K562 (cell line): ENCODE measurements at regions not wholly inside any gene's neighbourhood (a gene's known extent, or its start where the extent isn't known, plus 50 kb on each side); places are given as distances from the start of the nearest gene placed in this dataset.

Experiments used
- ATAC-seq: fragments of 200-7000 bp; cut with Tn5 transposase; 3 replicates; pipeline ENCODE4 v1.9.1; 2020; ENCODE audit warnings: moderate library complexity
- BruUV-seq: library from RNA; stranded (reverse); fragments of 400-500 nt; replicated peaks from 2 replicates; lab custom pipeline; 2021; lab: Mats Ljungman, UMichigan
- CTCF ChIA-PET: fragments of 300-600 bp; formaldehyde crosslinking; extraction: SDS; loops from one replicate; lab custom pipeline; 2021; ENCODE audit warnings: low intra/inter-chr PET ratio; lab: Yijun Ruan, JAX
- POLR2A ChIA-PET: fragments of 300-600, 350-650 bp; sonication (Branson Sonifier 250); formaldehyde crosslinking; extraction: SDS; loops from one replicate; lab custom pipeline; 2021; ENCODE audit warnings: antibody characterized with exemption, inconsistent platforms; lab: Yijun Ruan, JAX
- DNase-seq, 4 experiments: peaks; one replicate each; pipeline versions ENCODE4 v3.0.0 to v3.0.0-alpha.2; 2011 to 2018; ENCODE audit warnings: low spot score in 3 of 4, mixed read lengths in 3 of 4; ENCODE audit errors: extremely low read depth in 1 of 4
- FAIRE-seq: peaks from 2 replicates; lab custom pipeline; 2011; peaks lifted over from hg19 to GRCh38; lab: Jason Lieb, UNC
- H2AFZ ChIP-seq: 2 replicates; pipeline ENCODE4 v1.6.0; 2011; ENCODE audit warnings: low read depth, low read length, control low read depth, inconsistent platforms
- H3K27ac ChIP-seq: fragments of 200-600 bp; 3 replicates; pipeline ENCODE4 v1.8.0; 2011; ENCODE audit warnings: low read depth, mild to moderate bottlenecking, control low read depth, inconsistent platforms, low read length, moderate library complexity, mixed read lengths; ENCODE audit errors: extremely low read depth
- H3K27me3 ChIP-seq, 2 experiments: fragments of 300-600 bp in 1 of 2; 2 replicates in 1 of 2; 3 replicates in 1 of 2; pipeline versions ENCODE4 v1.6.0 to v1.8.0; 2011; ENCODE audit warnings: inconsistent platforms in 2 of 2, low read length in 2 of 2, mild to moderate bottlenecking in 1 of 2, mixed read lengths in 1 of 2, moderate library complexity in 1 of 2; ENCODE audit not compliant: control insufficient read depth in 2 of 2, insufficient read depth in 2 of 2
- H3K36me3 ChIP-seq: fragments of 300-600 bp; 3 replicates; pipeline ENCODE4 v1.8.0; 2011; ENCODE audit warnings: mild to moderate bottlenecking, low read length, inconsistent platforms; ENCODE audit not compliant: control insufficient read depth, insufficient read depth
- H3K4me1 ChIP-seq, 2 experiments: fragments of 200-600 bp in 1 of 2; replicated peaks in 1 of 2; 2 replicates in 1 of 2; 3 replicates in 1 of 2; pipeline versions ENCODE4 v1.5.1 to v1.8.0; 2011; ENCODE audit warnings: inconsistent platforms in 2 of 2, low read length in 2 of 2, mild to moderate bottlenecking in 1 of 2, mixed read lengths in 1 of 2, moderate library complexity in 1 of 2; ENCODE audit not compliant: control insufficient read depth in 2 of 2, insufficient read depth in 2 of 2
- H3K4me2 ChIP-seq: 2 replicates; pipeline ENCODE4 v1.6.1; 2011; ENCODE audit warnings: low read length, control low read depth, inconsistent platforms, mixed read lengths; ENCODE audit not compliant: insufficient read depth
- H3K4me3 ChIP-seq: fragments of 200-600 bp; sonication (generic), shearing (Covaris generic); 2 replicates; pipeline ENCODE4 v1.5.1; 2016; ENCODE audit warnings: control low read depth, inconsistent platforms
- H3K79me2 ChIP-seq: fragments of 200-600 bp; 3 replicates; pipeline ENCODE4 v1.8.0; 2011; ENCODE audit warnings: low read length, inconsistent platforms; ENCODE audit not compliant: control insufficient read depth, insufficient read depth
- H3K9ac ChIP-seq, 2 experiments: 2 replicates each; pipeline versions ENCODE4 v1.6.0 to v1.6.1; 2011; ENCODE audit warnings: low read depth in 2 of 2, low read length in 2 of 2, control low read depth in 1 of 2, inconsistent platforms in 1 of 2, mild to moderate bottlenecking in 1 of 2, mixed read lengths in 1 of 2; ENCODE audit not compliant: insufficient read depth in 1 of 2
- H3K9me1 ChIP-seq: one replicate; pipeline ENCODE4 v1.6.0; 2011; ENCODE audit warnings: inconsistent platforms, mild to moderate bottlenecking, low read length, moderate library complexity; ENCODE audit not compliant: control insufficient read depth, insufficient read depth
- H3K9me3 ChIP-seq: replicated peaks from 2 replicates; pipeline ENCODE4 v1.5.1; 2011; ENCODE audit warnings: low read depth, low read length, inconsistent platforms; ENCODE audit not compliant: control insufficient read depth, insufficient read depth
- H4K20me1 ChIP-seq: replicated peaks from 2 replicates; pipeline ENCODE4 v1.6.1; 2011; ENCODE audit warnings: low read length, inconsistent platforms, mixed read lengths; ENCODE audit not compliant: control insufficient read depth, insufficient read depth
- CBFA2T2 ChIP-seq: fragments of 450-650 bp; conservative IDR thresholded peaks from 2 replicates; pipeline ENCODE4 v1.6.1; 2017; ENCODE audit warnings: mild to moderate bottlenecking
- DMBX1 ChIP-seq: fragments of 250-450 bp; sonication (Bioruptor Pico); IDR thresholded peaks from 2 replicates; pipeline ENCODE4 v1.8.0; 2022; ENCODE audit warnings: inconsistent platforms, mild to moderate bottlenecking, moderate library complexity, borderline replicate concordance
- ETS1 ChIP-seq: conservative IDR thresholded peaks from 2 replicates; pipeline ENCODE4 v1.6.1; 2011; ENCODE audit warnings: low read depth, mild to moderate bottlenecking, low read length; ENCODE audit not compliant: control insufficient read depth
- ILF3 ChIP-seq: fragments of 450-650 bp; IDR thresholded peaks from 2 replicates; pipeline ENCODE4 v1.6.1; 2018; ENCODE audit warnings: antibody characterized with exemption, mild to moderate bottlenecking, moderate library complexity, borderline replicate concordance
- MTA1 ChIP-seq: fragments of 450-650 bp; IDR thresholded peaks from 2 replicates; pipeline ENCODE4 v1.6.1; 2017; ENCODE audit warnings: borderline replicate concordance
- POU5F1 ChIP-seq: fragments of 150-350 bp; IDR thresholded peaks from 2 replicates; pipeline ENCODE4 v1.6.1; 2014; ENCODE audit warnings: borderline replicate concordance, low read length, low read depth, mild to moderate bottlenecking; ENCODE audit not compliant: partially characterized antibody
- RBFOX2 ChIP-seq: fragments of 200-400 bp; formaldehyde crosslinking; IDR thresholded peaks from 2 replicates; pipeline ENCODE4 v1.6.1; 2017; ENCODE audit warnings: low read depth, mild to moderate bottlenecking, low read length, moderate library complexity
- SRSF7 ChIP-seq: fragments of 200-400 bp; formaldehyde crosslinking; optimal IDR thresholded peaks from 2 replicates; pipeline ENCODE3; 2017; ENCODE audit warnings: mild to moderate bottlenecking, low read depth, low read length
- STAT6 ChIP-seq: sonication (generic); formaldehyde crosslinking; IDR thresholded peaks from 2 replicates; pipeline ENCODE4 v1.8.1; 2023; ENCODE audit warnings: mild to moderate bottlenecking, missing genetic modification reagents
- VEZF1 ChIP-seq: fragments of 200-800 bp; sonication (Bioruptor generic); IDR thresholded peaks from 2 replicates; pipeline ENCODE4 v1.6.1; 2017; ENCODE audit warnings: missing genetic modification characterization, missing compliant biosample characterization
- ZC3H4 ChIP-seq: sonication (generic); formaldehyde crosslinking; IDR thresholded peaks from 2 replicates; pipeline ENCODE4 v1.9.0; 2021; ENCODE audit warnings: missing genetic modification reagents, borderline replicate concordance
- ZNF143 ChIP-seq: sonication (generic); formaldehyde crosslinking; IDR thresholded peaks from 2 replicates; pipeline ENCODE4 v1.9.0; 2022; ENCODE audit warnings: mild to moderate bottlenecking, missing genetic modification reagents
- ZNF175 ChIP-seq: fragments of 200-800 bp; sonication (Bioruptor generic); IDR thresholded peaks from 2 replicates; pipeline ENCODE4 v1.6.1; 2016; ENCODE audit warnings: low read depth, mild to moderate bottlenecking, missing genetic modification characterization, missing compliant biosample characterization
- ZNF551 ChIP-seq: fragments of 250-450 bp; sonication (Bioruptor Pico); IDR thresholded peaks from 2 replicates; pipeline ENCODE4 v1.5.0; 2021; ENCODE audit warnings: mild to moderate bottlenecking, moderate library complexity
- WGBS: fragments of 100-300 bp; shearing (Covaris generic); methylation state at CpG from one replicate; pipeline ENCODE4 v1.1.6; 2016; ENCODE audit warnings: low coverage, mixed read lengths; ENCODE audit not compliant: insufficient coverage; ENCODE audit errors: missing lambda C conversion rate; 5-methylcytosine and 5-hydroxymethylcytosine counted together
- in situ Hi-C: fragments of 300-500 bp; cut with MboI; formaldehyde crosslinking; loops from 4 replicates; pipeline ENCODE4 v1.15.0; 2018; ENCODE audit warnings: inconsistent platforms, mixed read lengths
- intact Hi-C: fragments of 100-400 bp; cut with micrococcal nuclease; formaldehyde crosslinking; loops from 2 replicates; pipeline ENCODE4 v1.14.2; 2022
- TF ChIP-seq, protein P1 (sequence below): sonication (generic); formaldehyde crosslinking; IDR thresholded peaks from 2 replicates; pipeline ENCODE4 v1.8.0; 2023; ENCODE audit warnings: mild to moderate bottlenecking, missing genetic modification reagents

GRCh38 chr13:31947506-31947905 lies 84.1 kb upstream of the FRY start (continued):
- TF ChIP-seq ZNF175 (CRISPR knock-in tag) (no peak), ZC3H4 (no peak), ETS1 (no peak), ZNF551 (CRISPR knock-in tag) (no peak)

- Histone ChIP-seq H3K9me1 (no peaks in the 10 kb centered on the region), H3K36me3 (no peaks in the 10 kb centered on the region), H3K4me1 (peaks cover 0 to 7% of the 10 kb centered on the region in 2 experiments; a peak in 3 of 5 replicates), H3K27ac (no peak overlapping the region), H3K9me3 (no peaks in the 10 kb centered on the region), H3K27me3 (peaks cover 0 to 5% of the 10 kb centered on the region in 2 experiments; a peak in 1 of 5 replicates), H3K9ac (no peak overlapping the region), H3K4me3 (no peak overlapping the region), H2AFZ (no peak overlapping the region), H4K20me1 (no peaks in the 10 kb centered on the region), H3K79me2 (no peaks in the 10 kb centered on the region), H3K4me2 (no peak overlapping the region)
- intact Hi-C loops (no loop called here), in situ Hi-C loops (no loop called here)
- ATAC-seq (no peak), DNase-seq (no peak), FAIRE-seq (no peak)
- ChIA-PET CTCF (no interaction called here), POLR2A (no interaction called here)
- no TSS peak for BruUV-seq
- WGBS: 0% methylated on average over 2 of the region's 2 CpGs
- no peak for TF ChIP-seq SRSF7
- TF ChIP-seq POU5F1: no peak
- no peak for TF ChIP-seq ILF3
- no peak for TF ChIP-seq DMBX1
- TF ChIP-seq, protein P1, sequence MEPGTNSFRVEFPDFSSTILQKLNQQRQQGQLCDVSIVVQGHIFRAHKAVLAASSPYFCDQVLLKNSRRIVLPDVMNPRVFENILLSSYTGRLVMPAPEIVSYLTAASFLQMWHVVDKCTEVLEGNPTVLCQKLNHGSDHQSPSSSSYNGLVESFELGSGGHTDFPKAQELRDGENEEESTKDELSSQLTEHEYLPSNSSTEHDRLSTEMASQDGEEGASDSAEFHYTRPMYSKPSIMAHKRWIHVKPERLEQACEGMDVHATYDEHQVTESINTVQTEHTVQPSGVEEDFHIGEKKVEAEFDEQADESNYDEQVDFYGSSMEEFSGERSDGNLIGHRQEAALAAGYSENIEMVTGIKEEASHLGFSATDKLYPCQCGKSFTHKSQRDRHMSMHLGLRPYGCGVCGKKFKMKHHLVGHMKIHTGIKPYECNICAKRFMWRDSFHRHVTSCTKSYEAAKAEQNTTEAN (CRISPR knock-in tag): no peak
- no peak for TF ChIP-seq STAT6
- no peak for TF ChIP-seq VEZF1
- no peak for TF ChIP-seq ZNF143
- no peak for TF ChIP-seq RBFOX2
- TF ChIP-seq CBFA2T2: no peak
- TF ChIP-seq MTA1: no peak
Measured at GRCh38 chr13:31949486-31949885, 82.1 kb upstream of the FRY start.
